Sigmoid colon (tissue), 4 donors: ENCODE measurements at regions not wholly inside any gene's neighbourhood (a gene's known extent, or its start where the extent isn't known, plus 50 kb on each side); places are given as distances from the start of the nearest gene placed in this dataset.
"Not testable (repeated sequence)": the region's sequence is repeated elsewhere in the genome, so short reads cannot be mapped to it uniquely, and the experiment has no call there.

Experiments
- EP300 ChIP-seq, 4 donors: sonication (generic); formaldehyde crosslinking; IDR thresholded peaks; one replicate each; pipeline ENCODE4 v1.6.1; 2017; ENCODE audit warnings: antibody characterized with exemption in 4 of 4
- POLR2A ChIP-seq, 2 donors: fragments of 450-650 bp; IDR thresholded peaks; one replicate each; pipeline ENCODE4 v1.6.1; 2016; ENCODE audit warnings: antibody characterized with exemption in 2 of 2, mild to moderate bottlenecking in 2 of 2, moderate library complexity in 2 of 2
- POLR2AphosphoS5 ChIP-seq, 4 donors: sonication (generic); formaldehyde crosslinking; IDR thresholded peaks; one replicate each; pipeline ENCODE4 v1.6.1; 2017; ENCODE audit warnings: antibody characterized with exemption in 4 of 4
- TF ChIP-seq, protein P1 (sequence below), 4 experiments: fragments of 450-650 bp in 3 of 4; fragments of 200-600 bp in 1 of 4; IDR thresholded peaks; one replicate each; pipeline ENCODE4 v1.5.1; 2016 to 2019; ENCODE audit warnings: antibody characterized with exemption in 4 of 4, mild to moderate bottlenecking in 3 of 4, moderate library complexity in 2 of 4

DNA sequence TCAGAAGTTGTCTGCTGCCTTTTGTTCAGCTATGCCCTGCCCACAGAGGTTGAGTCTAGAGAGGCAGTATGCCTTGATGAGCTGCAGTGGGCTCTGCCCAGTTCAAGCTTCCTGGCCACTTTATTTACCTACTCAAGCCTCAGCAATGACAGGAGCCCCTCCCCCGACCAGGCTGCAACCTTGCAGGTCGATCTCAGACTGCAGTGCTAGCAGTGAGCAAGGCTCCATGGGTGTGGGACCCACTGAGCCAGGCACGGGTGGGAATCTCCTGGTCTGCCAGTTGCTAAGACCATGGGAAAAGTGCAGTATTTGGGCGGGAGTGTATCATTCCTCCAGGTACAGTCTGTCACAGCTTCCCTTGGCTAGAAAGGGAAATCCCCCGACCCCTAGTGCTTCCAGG is 1554.8 kb downstream of the PCDH9 start:
- not testable (repeated sequence) for TF ChIP-seq POLR2AphosphoS5, POLR2A, EP300 (IDR thresholded peaks at IDR 0.05)
- TF ChIP-seq, protein P1, sequence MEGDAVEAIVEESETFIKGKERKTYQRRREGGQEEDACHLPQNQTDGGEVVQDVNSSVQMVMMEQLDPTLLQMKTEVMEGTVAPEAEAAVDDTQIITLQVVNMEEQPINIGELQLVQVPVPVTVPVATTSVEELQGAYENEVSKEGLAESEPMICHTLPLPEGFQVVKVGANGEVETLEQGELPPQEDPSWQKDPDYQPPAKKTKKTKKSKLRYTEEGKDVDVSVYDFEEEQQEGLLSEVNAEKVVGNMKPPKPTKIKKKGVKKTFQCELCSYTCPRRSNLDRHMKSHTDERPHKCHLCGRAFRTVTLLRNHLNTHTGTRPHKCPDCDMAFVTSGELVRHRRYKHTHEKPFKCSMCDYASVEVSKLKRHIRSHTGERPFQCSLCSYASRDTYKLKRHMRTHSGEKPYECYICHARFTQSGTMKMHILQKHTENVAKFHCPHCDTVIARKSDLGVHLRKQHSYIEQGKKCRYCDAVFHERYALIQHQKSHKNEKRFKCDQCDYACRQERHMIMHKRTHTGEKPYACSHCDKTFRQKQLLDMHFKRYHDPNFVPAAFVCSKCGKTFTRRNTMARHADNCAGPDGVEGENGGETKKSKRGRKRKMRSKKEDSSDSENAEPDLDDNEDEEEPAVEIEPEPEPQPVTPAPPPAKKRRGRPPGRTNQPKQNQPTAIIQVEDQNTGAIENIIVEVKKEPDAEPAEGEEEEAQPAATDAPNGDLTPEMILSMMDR (IDR thresholded peaks at IDR 0.05), result not testable (repeated sequence)
